ENCODE measurements at regions not wholly inside any gene's neighbourhood (a gene's known extent, or its start where the extent isn't known, plus 50 kb on each side); places are given as distances from the start of the nearest gene placed in this dataset.

DNA sequence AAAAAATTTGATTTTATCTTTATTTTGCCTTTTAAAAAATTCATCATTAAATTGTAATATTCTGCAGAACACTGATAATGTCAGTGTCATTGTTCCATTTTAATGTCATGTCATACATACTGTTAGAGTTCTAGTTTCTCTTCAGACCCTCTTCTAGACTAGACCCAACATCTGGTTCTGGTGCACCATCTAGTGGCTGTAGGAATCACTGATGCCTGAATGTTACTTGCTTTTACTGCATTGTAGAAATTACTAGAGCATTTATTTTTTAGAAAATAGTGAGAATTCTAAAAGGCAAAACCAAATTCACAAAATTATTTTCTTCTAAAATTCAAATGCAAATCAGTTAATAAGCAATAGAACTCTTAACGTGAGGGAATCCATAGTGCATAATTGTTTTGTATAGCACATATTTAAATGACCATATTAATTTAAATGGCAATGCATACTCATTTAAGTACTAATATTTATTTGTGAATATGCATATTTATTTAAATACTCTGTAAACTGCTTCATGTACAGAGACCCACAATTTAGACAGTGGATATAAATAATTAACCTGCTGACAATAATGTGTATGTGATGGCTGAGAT is 425.7 kb downstream of the KLF12 start:
- peak; percentile 23 for DNase-seq (ENCODE audit: low read depth)

GRCh38 chr13:73704587-73704986 is 429.6 kb downstream of the KLF12 start:
- DNase-seq (ENCODE audit: low read depth) = no peak

- DNase-seq (ENCODE audit: low read depth) = no peak
Observed at GRCh38 chr13:73703606-73704005, 430.6 kb downstream of the KLF12 start.

DNA sequence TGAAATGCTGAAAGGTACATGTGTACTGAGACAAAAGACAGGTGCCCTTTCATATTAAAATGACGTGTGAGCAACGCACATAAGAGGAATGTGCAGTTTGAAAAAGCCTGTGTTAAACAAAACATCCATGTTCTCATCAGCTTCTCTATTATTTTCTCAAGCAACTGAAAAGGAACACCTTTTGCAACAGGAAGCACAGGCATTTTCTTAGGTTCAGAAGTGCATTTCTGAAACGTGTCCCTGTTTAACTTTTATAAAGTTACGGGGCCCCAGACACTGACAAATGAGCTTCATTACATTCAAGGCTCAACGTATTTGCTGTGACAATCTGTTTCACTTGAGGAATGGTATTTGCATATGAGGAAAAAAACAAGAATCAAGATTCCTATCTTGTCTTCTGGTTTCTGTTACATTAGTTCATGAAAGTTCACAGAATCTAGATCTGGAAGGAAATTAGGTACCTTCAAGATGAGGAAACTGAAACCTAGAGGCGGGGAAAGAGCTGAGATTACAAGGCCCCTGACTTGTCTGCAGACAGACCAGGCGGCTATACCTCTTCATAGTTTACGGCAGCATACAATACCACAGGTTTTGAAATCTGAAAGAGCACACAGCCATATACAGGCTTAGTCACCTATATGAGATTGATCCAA is 431.7 kb downstream of the KLF12 start:
- no peak for DNase-seq (ENCODE audit: low read depth)

DNA sequence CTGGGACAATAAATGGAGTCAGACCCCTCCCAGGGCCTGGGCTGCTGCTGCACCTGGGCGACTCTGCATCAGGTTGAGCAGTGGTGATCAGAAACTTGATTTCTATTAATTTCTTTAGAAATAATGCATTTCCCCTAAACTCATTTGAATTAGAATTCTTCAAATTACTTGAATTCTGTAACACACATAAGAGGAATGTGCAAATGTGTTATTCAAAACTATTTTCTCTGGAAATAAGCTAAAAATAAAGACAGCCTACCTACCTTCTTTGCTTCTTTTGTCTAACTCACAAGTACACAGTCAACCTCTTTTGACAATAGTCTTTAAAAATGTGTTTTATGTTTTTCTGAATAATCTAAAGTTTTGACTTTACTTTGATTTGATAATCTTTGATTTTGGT is 433.0 kb downstream of the KLF12 start:
- no peak for DNase-seq (ENCODE audit: low read depth)

GRCh38 chr13:73698859-73699258 is 435.3 kb downstream of the KLF12 start:
- no peak for DNase-seq (ENCODE audit: low read depth)

DNA sequence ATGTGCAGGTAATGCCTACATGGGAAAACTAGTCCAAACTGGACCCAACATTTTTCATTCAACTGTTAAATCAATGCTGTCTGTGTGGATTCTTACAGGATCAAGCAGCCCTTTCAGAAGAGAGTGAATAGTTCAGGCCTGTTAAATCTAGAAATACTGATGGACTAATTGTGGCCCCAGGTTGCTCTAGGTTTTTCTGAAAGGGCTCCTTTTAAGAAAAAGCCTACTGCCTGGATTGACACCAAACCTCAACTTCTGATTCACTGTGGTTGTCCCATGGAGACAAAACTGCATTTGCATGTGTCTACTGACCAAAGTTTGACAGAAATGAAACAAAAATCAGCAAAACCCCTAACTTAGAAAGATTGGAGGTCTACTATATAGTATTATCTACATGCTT is 437.0 kb downstream of the KLF12 start:
- no peak for DNase-seq (ENCODE audit: low read depth)

DNA sequence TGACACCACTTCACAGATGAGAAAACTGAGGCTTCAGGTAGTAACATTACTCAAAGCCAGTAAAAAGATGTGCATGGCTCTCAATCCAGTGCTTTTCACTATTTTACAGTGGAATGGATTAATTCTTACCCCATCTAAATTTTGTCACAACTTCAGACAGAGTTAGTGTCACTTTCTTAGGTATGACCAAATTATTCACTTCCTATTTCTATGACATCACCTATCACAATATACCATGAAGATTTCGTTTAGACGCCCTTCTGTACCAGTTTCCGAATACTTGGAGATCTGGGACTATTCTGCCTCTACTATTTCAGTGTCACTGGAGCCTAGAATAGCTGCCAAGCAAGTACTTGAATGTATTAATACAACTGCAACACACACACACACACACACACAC is 437.5 kb downstream of the KLF12 start:
- DNase-seq (ENCODE audit: low read depth) = no peak

- no peak for DNase-seq (ENCODE audit: low read depth)
Observed at GRCh38 chr13:73696271-73696670, 437.9 kb downstream of the KLF12 start.

GRCh38 chr13:73695325-73695724 is 438.9 kb downstream of the KLF12 start:
- DNase-seq (ENCODE audit: low read depth) = no peak

DNA sequence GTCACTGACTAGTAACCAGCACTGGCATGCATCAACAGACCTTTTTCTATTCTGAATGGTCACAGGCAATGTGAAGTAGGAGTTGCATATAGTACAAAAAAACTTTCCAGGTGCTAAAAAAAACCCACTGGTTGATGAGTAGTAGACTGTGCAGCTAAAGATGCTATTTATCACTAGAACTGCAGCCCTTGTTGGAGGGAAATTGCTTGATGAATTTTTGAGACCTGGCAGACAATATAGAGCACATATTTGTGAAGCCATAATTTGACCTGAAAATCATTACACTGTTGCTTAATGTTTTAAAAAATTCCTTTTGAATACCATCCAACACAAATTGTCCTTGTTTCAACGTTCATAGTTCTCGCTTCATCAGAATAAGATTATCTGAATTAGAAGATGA is 441.0 kb downstream of the KLF12 start:
- no peak for DNase-seq (ENCODE audit: low read depth)

- no peak for DNase-seq (ENCODE audit: low read depth)
Observed at GRCh38 chr13:73691891-73692290, 442.3 kb downstream of the KLF12 start.

DNA sequence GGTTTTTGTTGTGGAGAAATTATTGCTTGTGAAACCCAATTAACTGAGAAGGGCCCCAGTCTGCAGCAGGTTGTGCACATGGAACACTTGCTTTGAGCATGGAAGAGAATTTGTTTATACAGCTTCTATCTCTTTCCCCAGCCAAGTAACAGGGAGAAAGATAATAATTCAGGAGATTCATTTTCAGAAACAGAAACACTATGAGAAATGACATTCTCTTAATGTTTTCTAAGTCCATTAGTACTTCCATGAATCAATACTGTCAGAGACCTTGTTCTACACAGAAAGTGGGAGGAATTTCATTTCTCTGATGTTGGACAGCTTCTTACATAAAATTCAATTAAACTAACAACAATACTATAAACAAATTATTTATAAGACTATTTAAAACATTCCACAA is 446.3 kb downstream of the KLF12 start:
- no peak for DNase-seq (ENCODE audit: low read depth)

GRCh38 chr13:73687087-73687486 is 447.1 kb downstream of the KLF12 start:
- DNase-seq (ENCODE audit: low read depth) = no peak

DNA sequence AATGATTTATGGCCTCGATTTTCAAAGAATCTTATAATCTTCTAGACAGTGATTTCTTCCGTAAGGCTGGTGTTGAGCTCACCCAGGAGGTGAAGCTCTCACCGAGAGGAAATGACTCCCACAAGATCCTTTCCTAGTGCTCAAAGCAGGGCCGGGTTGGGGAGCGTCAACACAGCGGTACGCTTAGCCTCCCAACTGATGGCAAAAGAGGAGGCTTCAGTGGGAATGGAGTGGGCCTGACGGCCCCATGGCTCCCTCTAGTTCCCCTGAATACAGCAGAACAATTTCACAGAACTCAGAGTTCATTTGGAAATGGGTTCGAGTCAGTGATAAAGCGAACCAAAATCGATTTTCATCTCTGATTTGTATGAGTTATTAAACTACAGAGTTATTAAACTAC is 449.5 kb downstream of the KLF12 start:
- DNase-seq (ENCODE audit: low read depth) = no peak

GRCh38 chr13:73684286-73684685 is 449.9 kb downstream of the KLF12 start:
- DNase-seq (ENCODE audit: low read depth) = no peak

GRCh38 chr13:73683746-73684145 is 450.5 kb downstream of the KLF12 start:
- DNase-seq (ENCODE audit: low read depth) = no peak

- DNase-seq (ENCODE audit: low read depth) = no peak
Observed at GRCh38 chr13:73681779-73682178, 452.4 kb downstream of the KLF12 start.

- no peak for DNase-seq (ENCODE audit: low read depth)
Observed at GRCh38 chr13:73681015-73681414, 453.2 kb downstream of the KLF12 start.

GRCh38 chr13:73677048-73677601 is 457.1 kb downstream of the KLF12 start:
- DNase-seq (ENCODE audit: low read depth) = no peak

DNA sequence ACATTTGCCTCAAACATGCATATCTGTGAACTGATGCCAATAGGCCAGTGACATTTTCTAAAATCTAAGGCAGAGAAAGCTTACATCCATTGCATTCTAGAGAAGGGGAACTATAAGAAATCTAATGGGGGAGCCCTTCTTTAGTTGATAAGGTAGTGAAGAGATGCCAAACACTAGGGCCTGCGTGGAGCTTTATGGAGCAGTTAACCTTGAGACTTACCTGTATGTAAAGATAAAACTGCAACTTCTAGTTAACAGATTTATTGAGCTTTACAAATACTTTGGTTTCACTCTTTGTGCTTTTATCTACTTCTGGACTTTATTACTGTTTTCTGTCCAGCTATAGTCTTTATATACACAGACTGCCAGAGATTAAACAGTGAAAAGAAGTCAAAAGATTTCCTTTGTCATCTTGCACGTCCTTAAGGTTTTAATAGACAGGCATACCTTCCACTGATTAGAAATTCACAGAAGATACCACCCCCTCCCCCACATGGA is 457.6 kb downstream of the KLF12 start:
- DNase-seq (ENCODE audit: low read depth) = no peak

- no peak for DNase-seq (ENCODE audit: low read depth)
Observed at GRCh38 chr13:73675821-73676220, 458.4 kb downstream of the KLF12 start.

DNA sequence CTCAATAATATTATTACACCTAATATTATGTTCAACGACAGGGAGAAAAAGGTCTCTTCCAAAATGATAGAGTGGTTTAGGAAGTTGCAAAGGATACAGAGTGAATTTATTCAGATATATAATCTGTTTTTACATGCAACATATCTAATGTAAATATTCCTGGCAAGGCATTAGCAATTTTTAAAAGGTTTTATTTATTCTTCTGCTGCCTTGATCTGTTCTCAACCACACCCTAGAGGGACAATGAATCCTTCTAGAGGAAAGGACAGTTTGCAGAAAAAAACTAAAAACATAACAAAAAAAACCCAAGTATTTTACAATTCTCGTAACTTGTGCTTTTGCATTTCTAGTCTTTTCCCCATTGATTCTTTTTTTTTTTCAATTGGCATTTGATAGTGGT is 459.6 kb downstream of the KLF12 start:
- no peak for DNase-seq (ENCODE audit: low read depth)

DNA sequence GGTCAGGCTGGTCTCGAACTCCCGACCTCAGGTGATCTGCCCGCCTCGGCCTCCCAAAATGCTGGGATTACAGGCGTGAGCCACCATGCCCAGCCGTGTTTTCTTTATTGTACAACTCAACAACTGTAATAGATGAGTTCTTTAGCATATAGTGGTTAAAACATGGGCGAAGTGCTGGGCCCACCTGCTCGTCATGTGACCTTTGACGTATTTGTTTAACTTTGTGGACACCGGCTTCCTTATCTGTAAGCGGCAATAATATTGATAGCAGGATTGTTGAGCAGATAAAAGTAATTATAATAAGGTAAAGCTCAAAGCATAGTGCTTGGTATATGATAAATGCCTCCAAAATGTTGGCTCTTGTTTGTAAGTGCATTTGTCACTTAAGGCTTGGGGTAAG is 460.3 kb downstream of the KLF12 start:
- no peak for DNase-seq (ENCODE audit: low read depth)
